GM18858 (cell line): ENCODE measurements at regions not wholly inside any gene's neighbourhood (a gene's known extent, or its start where the extent isn't known, plus 50 kb on each side); places are given as distances from the start of the nearest gene placed in this dataset.
"Not testable (repeated sequence)": the region's sequence is repeated elsewhere in the genome, so short reads cannot be mapped to it uniquely, and the experiment has no call there.

Experiments used
- ATAC-seq: cut with Tn5 transposase; IDR thresholded peaks from one replicate; pipeline ENCODE4 v1.9.1; 2021; ENCODE audit not compliant: unreplicated experiment

- no peak for ATAC-seq
These were observed 103.7 kb upstream of the UGP2 start for GRCh38 chr2:63738019-63738418.

GRCh38 chr2:63739180-63739579 lies 102.5 kb upstream of the UGP2 start:
- ATAC-seq = not testable (repeated sequence)

- ATAC-seq = no peak
These were observed 101.7 kb upstream of the UGP2 start for GRCh38 chr2:63740020-63740419.

GRCh38 chr2:63740943-63741342 lies 100.8 kb upstream of the UGP2 start:
- ATAC-seq = no peak

- no peak for ATAC-seq
These were observed 99.7 kb upstream of the UGP2 start for GRCh38 chr2:63741884-63742579.

GRCh38 chr2:63742580-63742976 lies 99.1 kb upstream of the UGP2 start:
- ATAC-seq = no peak

- ATAC-seq = no peak
These were observed 98.3 kb upstream of the UGP2 start for GRCh38 chr2:63743170-63743981.

GRCh38 chr2:63743982-63744966 lies 97.4 kb upstream of the UGP2 start:
- ATAC-seq = no peak

- ATAC-seq = not testable (repeated sequence)
These were observed 95.1 kb upstream of the UGP2 start for GRCh38 chr2:63746548-63746947.

- no peak for ATAC-seq
These were observed 89.8 kb upstream of the UGP2 start for GRCh38 chr2:63751901-63752300.

GRCh38 chr2:63755216-63755615 lies 86.5 kb upstream of the UGP2 start:
- no peak for ATAC-seq

GRCh38 chr2:63755965-63756364 lies 85.7 kb upstream of the UGP2 start:
- ATAC-seq = no peak

- ATAC-seq = no peak
These were observed 78.2 kb upstream of the UGP2 start for GRCh38 chr2:63763391-63763941.

GRCh38 chr2:63764630-63765029 lies 77.1 kb upstream of the UGP2 start:
- no peak for ATAC-seq

GRCh38 chr2:63765117-63765516 lies 76.6 kb upstream of the UGP2 start:
- ATAC-seq = no peak

- ATAC-seq = no peak
These were observed 74.4 kb upstream of the UGP2 start for GRCh38 chr2:63767307-63767706.

GRCh38 chr2:63768051-63768450 lies 73.6 kb upstream of the UGP2 start:
- no peak for ATAC-seq

- no peak for ATAC-seq
These were observed 71.8 kb upstream of the UGP2 start for GRCh38 chr2:63769915-63770314.

GRCh38 chr2:63772061-63772460 lies 69.6 kb upstream of the UGP2 start:
- no peak for ATAC-seq

GRCh38 chr2:63775191-63775590 lies 66.5 kb upstream of the UGP2 start:
- ATAC-seq = no peak

- ATAC-seq = no peak
These were observed 65.3 kb upstream of the UGP2 start for GRCh38 chr2:63776382-63776781.
